Astrocyte of the cerebellum (primary cell): ENCODE measurements at regions not wholly inside any gene's neighbourhood (a gene's known extent, or its start where the extent isn't known, plus 50 kb on each side); places are given as distances from the start of the nearest gene placed in this dataset.

Source experiments
- DNase-seq: peaks from one replicate; pipeline ENCODE4 v3.0.0-alpha.2; 2011; ENCODE audit warnings: low read depth
- H3K4me3 ChIP-seq: 2 replicates; pipeline ENCODE4 v1.5.1; 2011; ENCODE audit warnings: mild to moderate bottlenecking, low read depth, low read length, moderate library complexity
- in situ Hi-C: cut with HindIII; loops from 2 replicates; pipeline ENCODE4 v1.10.0; 2017; ENCODE audit warnings: low sequenced_read_pairs
- TF ChIP-seq, protein P1 (sequence below): IDR thresholded peaks from 2 replicates; pipeline ENCODE4 v1.5.1; 2012; ENCODE audit warnings: low read length, low read depth, moderate library complexity, mild to moderate bottlenecking; ENCODE audit errors: missing control alignments

DNA sequence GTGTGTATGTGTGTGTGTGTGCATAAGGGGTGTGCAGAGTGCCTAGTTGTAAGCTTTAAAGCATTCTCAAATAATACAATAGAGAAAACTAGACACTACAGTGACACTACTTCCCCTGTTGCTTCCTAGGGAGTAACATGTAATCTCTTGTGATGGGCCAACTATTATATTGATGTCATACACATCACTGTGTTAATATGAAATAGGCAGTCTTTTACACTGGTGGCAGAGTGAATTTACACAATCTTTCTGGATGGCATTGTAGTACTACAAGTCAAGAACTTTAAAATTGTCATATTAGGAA is 488.0 kb upstream of the ZEB2 start:
- no peak for DNase-seq
- in situ Hi-C loops = loop anchor here (5.0 kb wide), 1 partner anchor 101 kb away; no protein-coding TSS in a partner anchor
- TF ChIP-seq, protein P1, sequence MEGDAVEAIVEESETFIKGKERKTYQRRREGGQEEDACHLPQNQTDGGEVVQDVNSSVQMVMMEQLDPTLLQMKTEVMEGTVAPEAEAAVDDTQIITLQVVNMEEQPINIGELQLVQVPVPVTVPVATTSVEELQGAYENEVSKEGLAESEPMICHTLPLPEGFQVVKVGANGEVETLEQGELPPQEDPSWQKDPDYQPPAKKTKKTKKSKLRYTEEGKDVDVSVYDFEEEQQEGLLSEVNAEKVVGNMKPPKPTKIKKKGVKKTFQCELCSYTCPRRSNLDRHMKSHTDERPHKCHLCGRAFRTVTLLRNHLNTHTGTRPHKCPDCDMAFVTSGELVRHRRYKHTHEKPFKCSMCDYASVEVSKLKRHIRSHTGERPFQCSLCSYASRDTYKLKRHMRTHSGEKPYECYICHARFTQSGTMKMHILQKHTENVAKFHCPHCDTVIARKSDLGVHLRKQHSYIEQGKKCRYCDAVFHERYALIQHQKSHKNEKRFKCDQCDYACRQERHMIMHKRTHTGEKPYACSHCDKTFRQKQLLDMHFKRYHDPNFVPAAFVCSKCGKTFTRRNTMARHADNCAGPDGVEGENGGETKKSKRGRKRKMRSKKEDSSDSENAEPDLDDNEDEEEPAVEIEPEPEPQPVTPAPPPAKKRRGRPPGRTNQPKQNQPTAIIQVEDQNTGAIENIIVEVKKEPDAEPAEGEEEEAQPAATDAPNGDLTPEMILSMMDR = no peak
- H3K4me3 ChIP-seq = no peak overlapping the region

DNA sequence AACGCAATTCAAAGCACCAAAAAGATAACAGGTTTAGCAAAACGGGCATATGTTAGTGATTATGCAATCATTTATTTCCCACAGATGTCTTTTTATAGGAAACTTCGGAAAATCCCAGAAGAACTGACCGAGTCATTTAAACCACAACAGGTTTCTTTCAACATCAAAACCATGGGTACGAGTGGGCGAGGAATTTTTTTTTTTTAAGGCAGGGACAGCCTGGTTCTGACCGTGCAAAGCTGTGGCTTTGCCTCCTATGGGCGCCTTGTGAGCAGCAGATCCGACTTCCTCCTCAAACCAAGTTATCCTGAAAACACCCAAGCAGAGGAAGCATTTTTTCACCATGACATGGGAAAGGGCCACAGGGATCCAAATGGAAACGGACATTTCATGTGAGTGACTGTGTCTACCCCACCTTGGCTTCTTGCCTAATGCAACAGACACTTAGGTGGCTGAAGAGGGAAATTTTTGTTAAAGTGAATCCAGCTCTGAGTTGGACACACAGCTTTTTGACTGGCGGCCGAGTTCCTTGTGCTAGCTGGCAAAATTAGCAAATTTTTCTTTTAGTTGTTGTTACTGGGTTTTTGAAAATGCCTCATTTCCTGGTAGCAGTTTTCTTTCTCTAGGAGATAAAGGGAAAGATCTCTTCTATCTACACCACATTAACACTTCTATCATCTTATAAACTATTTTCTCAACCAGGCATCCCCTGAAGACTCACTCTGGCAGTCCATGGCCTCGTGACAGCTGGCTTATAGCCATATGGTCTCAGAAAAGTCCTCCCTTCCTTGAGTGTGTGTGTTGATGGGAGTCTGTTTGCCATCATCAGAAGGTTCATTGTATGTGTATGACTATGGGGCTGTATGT is 487.4 kb upstream of the ZEB2 start:
- TF ChIP-seq, protein P1 = no peak
- in situ Hi-C loops = loop anchor here (5.0 kb wide), 1 partner anchor 100 kb away; no protein-coding TSS in a partner anchor
- DNase-seq = peak; percentile 83
- H3K4me3 ChIP-seq = peak overlapping the region; percentile 1

DNA sequence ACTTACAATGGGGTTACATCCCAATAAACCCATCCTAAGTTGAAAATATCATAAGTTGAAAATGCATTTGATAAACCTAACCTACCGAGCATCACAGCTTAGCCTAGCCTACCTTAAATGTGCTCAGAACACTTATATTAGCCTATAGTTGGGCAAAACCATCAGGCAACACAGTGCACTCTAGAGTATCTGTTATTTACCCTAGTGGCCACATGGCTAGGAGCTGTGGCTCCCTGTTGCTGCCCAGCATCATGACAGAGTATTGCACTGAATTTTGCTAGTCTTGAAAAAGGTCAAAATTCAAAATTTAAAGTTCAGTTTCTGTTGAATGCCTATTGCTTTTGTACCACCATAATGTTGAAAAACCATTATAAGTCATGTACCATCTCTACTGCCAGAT is 482.7 kb upstream of the ZEB2 start:
- in situ Hi-C loops = no loop called here
- TF ChIP-seq, protein P1 = no peak
- DNase-seq = no peak
- no peak overlapping the region for H3K4me3 ChIP-seq

DNA sequence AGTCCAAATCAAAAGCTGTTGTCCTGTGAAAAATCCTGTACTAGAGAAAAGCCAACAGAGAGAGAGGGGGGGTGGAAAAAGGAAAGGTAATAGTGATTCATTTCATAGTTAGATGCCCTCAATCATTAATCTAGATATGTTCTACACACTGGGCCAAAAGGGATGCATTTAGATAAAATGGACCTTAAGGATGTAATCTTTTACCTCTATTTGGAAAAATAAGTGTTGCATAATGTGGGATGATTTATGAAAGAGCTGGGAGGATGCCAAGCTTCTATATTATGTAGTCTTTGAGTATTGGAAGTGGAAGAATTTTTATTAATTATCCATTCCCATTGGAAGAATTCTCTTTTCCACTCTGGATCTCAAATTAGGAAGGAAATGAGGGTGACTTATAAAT is 480.5 kb upstream of the ZEB2 start:
- in situ Hi-C loops = no loop called here
- TF ChIP-seq, protein P1 = no peak
- no peak overlapping the region for H3K4me3 ChIP-seq
- DNase-seq = no peak

DNA sequence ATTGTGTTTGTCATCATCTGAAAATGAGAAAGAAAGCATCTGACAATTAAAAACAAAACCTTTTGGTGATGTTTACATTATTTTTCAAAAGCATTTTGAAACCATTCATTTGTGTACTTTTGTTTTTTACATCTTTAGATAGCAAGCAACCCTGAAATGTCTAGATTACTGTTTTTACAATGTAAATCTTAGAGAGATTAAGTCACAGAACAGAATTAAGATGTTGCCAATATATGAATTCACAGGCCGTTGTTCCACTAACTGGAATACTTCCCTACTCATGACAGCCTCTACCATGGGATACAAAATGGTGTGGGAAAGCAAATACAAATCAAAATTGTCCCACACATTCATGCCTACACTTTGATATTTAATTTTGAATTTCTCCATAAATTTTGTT is 480.0 kb upstream of the ZEB2 start:
- no peak overlapping the region for H3K4me3 ChIP-seq
- no peak for DNase-seq
- in situ Hi-C loops = no loop called here
- TF ChIP-seq, protein P1 = no peak

DNA sequence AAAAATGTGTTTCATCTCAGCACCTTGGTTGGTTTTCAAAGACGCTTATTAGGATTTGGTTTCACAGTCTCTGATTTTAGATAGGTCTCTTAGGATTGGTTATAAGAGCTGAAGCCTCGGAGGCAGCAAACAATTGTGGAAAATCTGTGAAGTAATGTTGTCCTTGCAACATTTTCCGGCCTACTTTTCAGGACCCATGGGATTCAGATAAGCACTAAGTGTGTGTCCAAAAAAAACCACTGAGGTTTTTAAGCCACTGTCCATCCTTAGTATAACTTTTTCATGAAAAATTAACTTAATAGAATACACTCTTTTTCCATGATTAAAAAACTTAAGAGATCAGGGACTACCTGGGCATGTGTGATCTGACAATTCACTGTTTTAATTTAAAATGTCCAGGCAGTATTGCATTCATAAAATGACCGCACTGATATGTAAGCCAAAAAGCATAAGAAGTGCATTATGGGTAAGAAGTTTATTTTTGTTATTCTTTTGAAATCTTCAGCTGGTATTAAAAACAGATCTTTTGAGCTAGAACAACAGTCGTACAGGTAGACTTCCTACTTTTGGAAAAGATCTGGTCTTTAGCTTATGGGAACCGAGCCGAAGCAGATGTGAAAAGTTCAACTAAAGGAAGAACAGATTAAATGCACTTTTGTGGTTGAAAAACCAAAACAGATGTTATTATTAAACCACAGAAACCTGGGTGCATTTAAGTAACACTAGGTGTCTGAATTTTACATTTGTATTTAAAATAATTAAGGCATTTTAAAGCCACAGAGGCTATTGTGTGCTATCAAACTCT is 479.4 kb upstream of the ZEB2 start:
- in situ Hi-C loops = no loop called here
- no peak for DNase-seq
- H3K4me3 ChIP-seq = no peak overlapping the region
- TF ChIP-seq, protein P1 = no peak
